C4-2B (cell line): ENCODE measurements at regions not wholly inside any gene's neighbourhood (a gene's known extent, or its start where the extent isn't known, plus 50 kb on each side); places are given as distances from the start of the nearest gene placed in this dataset.

Experiments used
- CTCF ChIP-seq: fragments of 450-650 bp; conservative IDR thresholded peaks from 2 replicates; pipeline ENCODE4 v1.5.1; 2017; ENCODE audit warnings: mild to moderate bottlenecking
- ZFX ChIP-seq: fragments of 450-650 bp; IDR thresholded peaks from 2 replicates; pipeline ENCODE4 v1.6.1; 2017

- TF ChIP-seq CTCF, result no peak
- TF ChIP-seq ZFX, result no peak
Observed at GRCh38 chr5:156178117-156178516, 148.8 kb upstream of the SGCD start.
